ENCODE measurements at regions not wholly inside any gene's neighbourhood (a gene's known extent, or its start where the extent isn't known, plus 50 kb on each side); places are given as distances from the start of the nearest gene placed in this dataset.

DNA sequence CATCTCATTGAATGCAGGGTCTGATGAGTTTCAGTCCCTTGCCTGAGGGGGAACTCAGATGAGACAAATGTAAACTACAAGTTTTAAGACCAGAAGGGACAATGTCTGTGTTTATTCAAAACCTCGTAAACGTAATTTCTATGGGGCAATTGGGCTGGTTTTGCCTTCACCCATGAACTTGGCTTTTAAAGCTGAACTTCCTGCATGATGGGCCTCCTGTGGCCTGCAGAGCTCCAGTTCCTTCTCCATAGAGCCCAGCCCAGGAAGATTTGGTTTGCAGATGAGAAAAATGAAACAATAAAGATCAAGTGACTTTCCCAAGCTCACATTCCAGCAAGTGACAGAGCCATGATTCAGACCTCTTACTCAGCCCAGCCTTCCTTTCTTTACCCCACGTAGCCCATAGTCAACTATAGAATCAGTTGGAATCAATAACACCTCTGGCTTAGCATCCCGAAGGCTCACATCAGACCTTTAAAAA, 612.3 kb downstream of the UTRN start:
- TF ChIP-seq, protein P1, sequence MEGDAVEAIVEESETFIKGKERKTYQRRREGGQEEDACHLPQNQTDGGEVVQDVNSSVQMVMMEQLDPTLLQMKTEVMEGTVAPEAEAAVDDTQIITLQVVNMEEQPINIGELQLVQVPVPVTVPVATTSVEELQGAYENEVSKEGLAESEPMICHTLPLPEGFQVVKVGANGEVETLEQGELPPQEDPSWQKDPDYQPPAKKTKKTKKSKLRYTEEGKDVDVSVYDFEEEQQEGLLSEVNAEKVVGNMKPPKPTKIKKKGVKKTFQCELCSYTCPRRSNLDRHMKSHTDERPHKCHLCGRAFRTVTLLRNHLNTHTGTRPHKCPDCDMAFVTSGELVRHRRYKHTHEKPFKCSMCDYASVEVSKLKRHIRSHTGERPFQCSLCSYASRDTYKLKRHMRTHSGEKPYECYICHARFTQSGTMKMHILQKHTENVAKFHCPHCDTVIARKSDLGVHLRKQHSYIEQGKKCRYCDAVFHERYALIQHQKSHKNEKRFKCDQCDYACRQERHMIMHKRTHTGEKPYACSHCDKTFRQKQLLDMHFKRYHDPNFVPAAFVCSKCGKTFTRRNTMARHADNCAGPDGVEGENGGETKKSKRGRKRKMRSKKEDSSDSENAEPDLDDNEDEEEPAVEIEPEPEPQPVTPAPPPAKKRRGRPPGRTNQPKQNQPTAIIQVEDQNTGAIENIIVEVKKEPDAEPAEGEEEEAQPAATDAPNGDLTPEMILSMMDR (IDR thresholded peaks at IDR 0.05): no peak
- no peak for TF ChIP-seq ZFX (IDR thresholded peaks at IDR 0.05; ENCODE audit: borderline replicate concordance)
- H3K27ac ChIP-seq: no peak overlapping the region

- H3K27ac ChIP-seq: no peak overlapping the region
- TF ChIP-seq ZFX (IDR thresholded peaks at IDR 0.05; ENCODE audit: borderline replicate concordance): no peak
- TF ChIP-seq, protein P1 (IDR thresholded peaks at IDR 0.05): no peak
Observed at GRCh38 chr6:144898052-144898689, 613.0 kb downstream of the UTRN start.

- no peak overlapping the region for H3K27ac ChIP-seq
- no peak for TF ChIP-seq ZFX (IDR thresholded peaks at IDR 0.05; ENCODE audit: borderline replicate concordance)
- TF ChIP-seq, protein P1 (IDR thresholded peaks at IDR 0.05): no peak
Observed at GRCh38 chr6:144898741-144899140, 613.6 kb downstream of the UTRN start.

DNA sequence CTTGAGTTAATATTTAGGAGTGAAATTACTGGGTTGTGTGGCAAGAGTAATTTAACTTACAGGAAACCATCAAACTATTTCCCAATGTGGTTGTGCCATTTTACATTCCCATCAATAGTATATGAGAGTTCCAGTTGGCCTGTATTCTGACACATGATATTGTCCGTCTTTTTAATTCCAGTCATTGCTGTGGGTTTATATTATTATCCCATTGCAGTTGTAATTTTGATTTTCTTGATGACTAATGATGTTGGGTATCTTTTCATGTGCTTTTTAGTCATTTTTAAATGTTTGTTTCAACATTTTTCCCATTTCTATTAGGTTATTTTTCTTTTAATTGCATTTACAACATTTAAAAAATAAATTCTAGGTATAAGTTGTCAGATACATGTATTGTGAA, 614.0 kb downstream of the UTRN start:
- H3K27ac ChIP-seq: no peak overlapping the region
- TF ChIP-seq, protein P1 (IDR thresholded peaks at IDR 0.05): no peak
- TF ChIP-seq ZFX (IDR thresholded peaks at IDR 0.05; ENCODE audit: borderline replicate concordance): no peak

GRCh38 chr6:144901412-144901811, 616.3 kb downstream of the UTRN start:
- no peak overlapping the region for H3K27ac ChIP-seq
- TF ChIP-seq, protein P1 (IDR thresholded peaks at IDR 0.05): no peak
- TF ChIP-seq ZFX (IDR thresholded peaks at IDR 0.05; ENCODE audit: borderline replicate concordance): no peak

DNA sequence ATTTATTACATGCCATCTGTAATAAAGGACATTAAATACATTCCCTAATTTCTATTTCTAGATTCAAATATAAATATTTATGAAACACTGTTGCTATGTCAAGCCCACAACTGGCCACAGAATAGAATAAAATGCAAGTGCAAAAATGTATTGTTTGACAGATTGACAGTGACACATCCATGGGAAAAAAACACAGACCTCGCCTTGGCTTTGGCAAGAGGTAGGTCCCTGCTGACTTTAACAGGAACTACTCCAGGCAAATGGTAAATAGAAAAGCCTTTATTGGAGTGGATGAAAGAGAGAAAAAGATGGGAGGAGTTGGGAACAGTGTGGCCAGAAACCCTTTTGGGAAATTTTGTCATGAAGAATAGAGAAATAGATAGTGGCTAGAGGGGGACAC, 622.9 kb downstream of the UTRN start:
- no peak for TF ChIP-seq ZFX (IDR thresholded peaks at IDR 0.05; ENCODE audit: borderline replicate concordance)
- TF ChIP-seq, protein P1 (IDR thresholded peaks at IDR 0.05): no peak
- no peak overlapping the region for H3K27ac ChIP-seq

DNA sequence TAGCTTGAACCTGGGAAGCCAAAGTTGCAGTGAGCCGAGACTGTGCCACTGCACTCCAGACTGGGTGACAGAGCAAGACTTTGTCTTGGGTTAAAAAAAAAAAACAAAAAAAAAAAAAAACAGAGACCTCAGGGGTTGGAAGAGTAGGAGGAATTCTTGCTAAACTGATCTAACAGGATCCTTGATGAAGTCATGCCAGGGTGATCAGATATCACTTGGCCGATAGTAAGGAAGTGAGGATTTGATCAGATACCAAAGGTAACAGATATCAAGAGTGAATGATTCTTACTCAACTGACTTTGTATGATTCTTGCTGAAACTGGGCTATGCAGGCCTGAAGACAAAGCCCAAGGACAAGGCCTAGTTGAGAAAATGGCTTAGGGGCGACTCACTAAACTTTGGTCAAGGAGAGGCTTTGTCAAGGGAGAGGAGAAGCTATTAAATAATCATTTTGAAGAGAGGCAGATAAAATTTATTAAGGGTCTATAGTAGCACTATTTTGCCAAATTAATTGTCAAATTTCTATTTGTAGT, 624.7 kb downstream of the UTRN start:
- no peak overlapping the region for H3K27ac ChIP-seq
- no peak for TF ChIP-seq ZFX (IDR thresholded peaks at IDR 0.05; ENCODE audit: borderline replicate concordance)
- TF ChIP-seq, protein P1 (IDR thresholded peaks at IDR 0.05): no peak

Measured in 22Rv1 (cell line).